WTC11 (cell line): ENCODE measurements at regions not wholly inside any gene's neighbourhood (a gene's known extent, or its start where the extent isn't known, plus 50 kb on each side); places are given as distances from the start of the nearest gene placed in this dataset.

Source experiments
- ATAC-seq: fragments of 200-7000 bp; cut with Tn5 transposase; 2 replicates; pipeline ENCODE4 v1.10.0; 2021; ENCODE audit warnings: mild to moderate bottlenecking, moderate library complexity
- CTCF ChIA-PET: fragments of 300-600 bp; sonication (Branson Sonifier 250); formaldehyde crosslinking; loops from one replicate; lab custom pipeline; 2021; ENCODE audit warnings: antibody characterized with exemption; lab: Charles Lee
- POLR2A ChIA-PET: fragments of 350-600 bp; sonication (Branson Sonifier 250); formaldehyde crosslinking; loops from one replicate; lab custom pipeline; 2021; ENCODE audit warnings: antibody characterized with exemption; lab: Charles Lee
- DNase-seq: peaks from one replicate; pipeline ENCODE4 v3.0.0; 2021; ENCODE audit warnings: low spot score
- H3K27ac Mint-ChIP-seq: 2 replicates; pipeline ENCODE4 v1.8.0; 2021; ENCODE audit warnings: mixed read lengths
- H3K27me3 Mint-ChIP-seq: 2 replicates; pipeline ENCODE4 v1.8.0; 2021; ENCODE audit warnings: low read depth, mild to moderate bottlenecking, moderate library complexity, mixed read lengths
- H3K36me3 Mint-ChIP-seq: 2 replicates; pipeline ENCODE4 v1.8.0; 2021; ENCODE audit warnings: mixed read lengths
- H3K4me1 Mint-ChIP-seq: 2 replicates; pipeline ENCODE4 v1.8.0; 2022; ENCODE audit warnings: mixed read lengths
- H3K4me3 Mint-ChIP-seq: 2 replicates; pipeline ENCODE4 v1.8.0; 2021; ENCODE audit warnings: mild to moderate bottlenecking, moderate library complexity, mixed read lengths
- H3K9me3 Mint-ChIP-seq: 2 replicates; pipeline ENCODE4 v1.8.0; 2021; ENCODE audit warnings: mixed read lengths
- ETV6 ChIP-seq: sonication (generic); formaldehyde crosslinking; IDR thresholded peaks from 2 replicates; pipeline ENCODE4 v1.8.1; 2022; ENCODE audit warnings: mild to moderate bottlenecking, missing genetic modification reagents
- PRRX2 ChIP-seq: fragments of 250-450 bp; sonication (Bioruptor Pico); IDR thresholded peaks from 2 replicates; pipeline ENCODE4 v1.8.0; 2021; ENCODE audit warnings: mild to moderate bottlenecking
- RELA ChIP-seq: sonication (generic); formaldehyde crosslinking; IDR thresholded peaks from 2 replicates; pipeline ENCODE4 v1.8.1; 2022; ENCODE audit warnings: missing genetic modification reagents, mild to moderate bottlenecking, borderline replicate concordance
- SP1 ChIP-seq: sonication (generic); formaldehyde crosslinking; conservative IDR thresholded peaks from 2 replicates; pipeline ENCODE4 v1.8.1; 2022; ENCODE audit warnings: missing genetic modification reagents
- TEAD1 ChIP-seq: sonication (generic); formaldehyde crosslinking; IDR thresholded peaks from 2 replicates; pipeline ENCODE4 v1.8.0; 2022; ENCODE audit warnings: mild to moderate bottlenecking, missing genetic modification reagents
- ZNF317 ChIP-seq: sonication (generic); formaldehyde crosslinking; IDR thresholded peaks from 2 replicates; pipeline ENCODE4 v1.8.1; 2023; ENCODE audit warnings: low read depth, mild to moderate bottlenecking, moderate library complexity, missing genetic modification reagents, borderline replicate concordance
- ZNF396 ChIP-seq: fragments of 250-450 bp; sonication (Bioruptor Pico); IDR thresholded peaks from 2 replicates; pipeline ENCODE4 v1.8.0; 2021; ENCODE audit warnings: mild to moderate bottlenecking, moderate library complexity, borderline replicate concordance
- TF ChIP-seq, protein P1 (sequence below): sonication (generic); formaldehyde crosslinking; IDR thresholded peaks from 2 replicates; pipeline ENCODE4 v1.8.0; 2023; ENCODE audit warnings: mild to moderate bottlenecking, missing genetic modification reagents
- TF ChIP-seq, protein P2 (sequence below): sonication (generic); formaldehyde crosslinking; IDR thresholded peaks from 2 replicates; pipeline ENCODE4 v1.8.1; 2022; ENCODE audit warnings: mild to moderate bottlenecking, missing genetic modification reagents, moderate library complexity, borderline replicate concordance
- TF ChIP-seq, protein P3 (sequence below): fragments of 250-450 bp; sonication (Bioruptor Pico); IDR thresholded peaks from 2 replicates; pipeline ENCODE4 v2.1.2; 2022; ENCODE audit warnings: mild to moderate bottlenecking, moderate library complexity
- TF ChIP-seq, protein P4 (sequence below): sonication (generic); formaldehyde crosslinking; IDR thresholded peaks from 2 replicates; pipeline ENCODE4 v1.8.1; 2022; ENCODE audit warnings: missing genetic modification reagents, borderline replicate concordance
- TF ChIP-seq, protein P5 (sequence below): sonication (generic); formaldehyde crosslinking; conservative IDR thresholded peaks from 2 replicates; pipeline ENCODE4 v1.8.1; 2022; ENCODE audit warnings: mild to moderate bottlenecking, missing genetic modification reagents
- TF ChIP-seq, protein P6 (sequence below): sonication (generic); formaldehyde crosslinking; IDR thresholded peaks from 2 replicates; pipeline ENCODE4 v1.8.1; 2023; ENCODE audit warnings: mild to moderate bottlenecking, missing genetic modification reagents, moderate library complexity
- TF ChIP-seq, protein P7 (sequence below): sonication (generic); formaldehyde crosslinking; conservative IDR thresholded peaks from 2 replicates; pipeline ENCODE4 v1.8.1; 2023; ENCODE audit warnings: mild to moderate bottlenecking, low read depth, missing genetic modification reagents, moderate library complexity
- TF ChIP-seq, protein P8 (sequence below): sonication (generic); formaldehyde crosslinking; IDR thresholded peaks from 2 replicates; pipeline ENCODE4 v1.8.1; 2023; ENCODE audit warnings: mild to moderate bottlenecking, missing genetic modification reagents
- TF ChIP-seq, protein P9 (sequence below): sonication (generic); formaldehyde crosslinking; IDR thresholded peaks from 2 replicates; pipeline ENCODE4 v1.8.1; 2023; ENCODE audit warnings: mild to moderate bottlenecking, missing genetic modification reagents, borderline replicate concordance

DNA sequence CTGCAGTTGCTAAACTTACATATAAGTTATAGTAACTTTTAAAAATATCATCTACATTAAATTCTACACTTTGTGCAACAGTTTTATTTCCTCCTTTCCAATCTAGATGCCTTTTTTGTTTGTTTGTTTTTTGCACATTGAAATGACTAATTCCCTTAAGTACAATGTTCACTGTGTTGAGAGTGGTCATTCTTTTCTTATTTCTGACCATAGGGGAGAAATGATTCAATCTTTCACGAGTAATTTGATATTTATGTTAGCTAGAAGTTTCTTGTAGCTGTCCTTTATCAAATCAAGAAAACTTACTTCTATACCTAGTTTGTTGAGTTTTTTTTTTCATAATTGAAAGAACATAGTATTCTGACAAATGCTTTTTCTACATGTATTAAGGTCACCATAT is 85.0 kb upstream of the CBLB start:
- ChIA-PET POLR2A (no interaction called here), CTCF (no interaction called here)
- DNase-seq (no peak), ATAC-seq (no peak)
- no peaks in the 10 kb centered on the region for H3K36me3 Mint-ChIP-seq
- H3K9me3 Mint-ChIP-seq = peaks cover 3% of the 10 kb centered on the region; the same call in 1 of the 2 replicates
- H3K4me3 Mint-ChIP-seq = no peak overlapping the region
- no peaks in the 10 kb centered on the region for H3K27me3 Mint-ChIP-seq
- H3K27ac Mint-ChIP-seq = no peak overlapping the region
- no peaks in the 10 kb centered on the region for H3K4me1 Mint-ChIP-seq
- TF ChIP-seq RELA (CRISPR knock-in tag) = no peak
- TF ChIP-seq, protein P1, sequence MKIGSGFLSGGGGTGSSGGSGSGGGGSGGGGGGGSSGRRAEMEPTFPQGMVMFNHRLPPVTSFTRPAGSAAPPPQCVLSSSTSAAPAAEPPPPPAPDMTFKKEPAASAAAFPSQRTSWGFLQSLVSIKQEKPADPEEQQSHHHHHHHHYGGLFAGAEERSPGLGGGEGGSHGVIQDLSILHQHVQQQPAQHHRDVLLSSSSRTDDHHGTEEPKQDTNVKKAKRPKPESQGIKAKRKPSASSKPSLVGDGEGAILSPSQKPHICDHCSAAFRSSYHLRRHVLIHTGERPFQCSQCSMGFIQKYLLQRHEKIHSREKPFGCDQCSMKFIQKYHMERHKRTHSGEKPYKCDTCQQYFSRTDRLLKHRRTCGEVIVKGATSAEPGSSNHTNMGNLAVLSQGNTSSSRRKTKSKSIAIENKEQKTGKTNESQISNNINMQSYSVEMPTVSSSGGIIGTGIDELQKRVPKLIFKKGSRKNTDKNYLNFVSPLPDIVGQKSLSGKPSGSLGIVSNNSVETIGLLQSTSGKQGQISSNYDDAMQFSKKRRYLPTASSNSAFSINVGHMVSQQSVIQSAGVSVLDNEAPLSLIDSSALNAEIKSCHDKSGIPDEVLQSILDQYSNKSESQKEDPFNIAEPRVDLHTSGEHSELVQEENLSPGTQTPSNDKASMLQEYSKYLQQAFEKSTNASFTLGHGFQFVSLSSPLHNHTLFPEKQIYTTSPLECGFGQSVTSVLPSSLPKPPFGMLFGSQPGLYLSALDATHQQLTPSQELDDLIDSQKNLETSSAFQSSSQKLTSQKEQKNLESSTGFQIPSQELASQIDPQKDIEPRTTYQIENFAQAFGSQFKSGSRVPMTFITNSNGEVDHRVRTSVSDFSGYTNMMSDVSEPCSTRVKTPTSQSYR = no peak
- TF ChIP-seq, all 79 proteins: peak for 0

DNA sequence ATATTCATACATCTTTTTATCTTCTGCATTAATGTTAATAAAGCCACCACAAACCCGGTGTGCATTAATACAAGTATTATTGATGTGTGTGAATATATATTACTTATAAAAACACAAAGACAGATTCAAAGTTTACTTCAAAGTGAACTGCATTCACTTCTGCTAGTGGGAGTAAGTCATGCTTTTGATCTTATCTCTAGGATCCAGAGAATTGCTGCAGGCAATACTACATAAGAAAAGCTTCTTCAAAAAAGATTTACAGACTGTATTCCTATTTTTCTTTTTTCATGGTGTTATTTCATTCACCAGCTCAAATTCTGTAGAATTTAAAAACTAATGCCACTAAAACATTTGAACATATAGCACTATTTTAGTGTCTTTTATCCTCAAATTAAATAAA is 87.5 kb upstream of the CBLB start:
- Mint-ChIP-seq H3K27ac (no peak overlapping the region), H3K27me3 (no peaks in the 10 kb centered on the region), H3K4me1 (0 out of 2 replicates have a peak, but pooled peaks cover under 1% of the 10 kb centered on the region), H3K4me3 (no peak overlapping the region), H3K36me3 (no peaks in the 10 kb centered on the region), H3K9me3 (peaks cover 3% of the 10 kb centered on the region; the same call in 1 of the 2 replicates)
- POLR2A ChIA-PET = no interaction called here
- CTCF ChIA-PET = no interaction called here
- TF ChIP-seq, protein P2, sequence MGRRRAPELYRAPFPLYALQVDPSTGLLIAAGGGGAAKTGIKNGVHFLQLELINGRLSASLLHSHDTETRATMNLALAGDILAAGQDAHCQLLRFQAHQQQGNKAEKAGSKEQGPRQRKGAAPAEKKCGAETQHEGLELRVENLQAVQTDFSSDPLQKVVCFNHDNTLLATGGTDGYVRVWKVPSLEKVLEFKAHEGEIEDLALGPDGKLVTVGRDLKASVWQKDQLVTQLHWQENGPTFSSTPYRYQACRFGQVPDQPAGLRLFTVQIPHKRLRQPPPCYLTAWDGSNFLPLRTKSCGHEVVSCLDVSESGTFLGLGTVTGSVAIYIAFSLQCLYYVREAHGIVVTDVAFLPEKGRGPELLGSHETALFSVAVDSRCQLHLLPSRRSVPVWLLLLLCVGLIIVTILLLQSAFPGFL (CRISPR knock-in tag) = no peak
- TF ChIP-seq SP1 (no peak), ETV6 (no peak), TEAD1 (CRISPR knock-in tag) (no peak), ZNF317 (CRISPR knock-in tag) (no peak), ZNF396 (CRISPR knock-in tag) (no peak), PRRX2 (no peak)
- TF ChIP-seq, protein P3, sequence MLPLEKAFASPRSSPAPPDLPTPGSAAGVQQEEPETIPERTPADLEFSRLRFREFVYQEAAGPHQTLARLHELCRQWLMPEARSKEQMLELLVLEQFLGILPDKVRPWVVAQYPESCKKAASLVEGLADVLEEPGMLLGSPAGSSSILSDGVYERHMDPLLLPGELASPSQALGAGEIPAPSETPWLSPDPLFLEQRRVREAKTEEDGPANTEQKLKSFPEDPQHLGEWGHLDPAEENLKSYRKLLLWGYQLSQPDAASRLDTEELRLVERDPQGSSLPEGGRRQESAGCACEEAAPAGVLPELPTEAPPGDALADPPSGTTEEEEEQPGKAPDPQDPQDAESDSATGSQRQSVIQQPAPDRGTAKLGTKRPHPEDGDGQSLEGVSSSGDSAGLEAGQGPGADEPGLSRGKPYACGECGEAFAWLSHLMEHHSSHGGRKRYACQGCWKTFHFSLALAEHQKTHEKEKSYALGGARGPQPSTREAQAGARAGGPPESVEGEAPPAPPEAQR (CRISPR knock-in tag) = no peak
- TF ChIP-seq, protein P4, sequence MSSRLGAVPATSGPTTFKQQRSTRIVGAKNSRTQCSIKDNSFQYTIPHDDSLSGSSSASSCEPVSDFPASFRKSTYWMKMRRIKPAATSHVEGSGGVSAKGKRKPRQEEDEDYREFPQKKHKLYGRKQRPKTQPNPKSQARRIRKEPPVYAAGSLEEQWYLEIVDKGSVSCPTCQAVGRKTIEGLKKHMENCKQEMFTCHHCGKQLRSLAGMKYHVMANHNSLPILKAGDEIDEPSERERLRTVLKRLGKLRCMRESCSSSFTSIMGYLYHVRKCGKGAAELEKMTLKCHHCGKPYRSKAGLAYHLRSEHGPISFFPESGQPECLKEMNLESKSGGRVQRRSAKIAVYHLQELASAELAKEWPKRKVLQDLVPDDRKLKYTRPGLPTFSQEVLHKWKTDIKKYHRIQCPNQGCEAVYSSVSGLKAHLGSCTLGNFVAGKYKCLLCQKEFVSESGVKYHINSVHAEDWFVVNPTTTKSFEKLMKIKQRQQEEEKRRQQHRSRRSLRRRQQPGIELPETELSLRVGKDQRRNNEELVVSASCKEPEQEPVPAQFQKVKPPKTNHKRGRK = no peak
- TF ChIP-seq, protein P5, sequence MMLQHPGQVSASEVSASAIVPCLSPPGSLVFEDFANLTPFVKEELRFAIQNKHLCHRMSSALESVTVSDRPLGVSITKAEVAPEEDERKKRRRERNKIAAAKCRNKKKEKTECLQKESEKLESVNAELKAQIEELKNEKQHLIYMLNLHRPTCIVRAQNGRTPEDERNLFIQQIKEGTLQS (CRISPR knock-in tag) = no peak
- TF ChIP-seq, protein P6, sequence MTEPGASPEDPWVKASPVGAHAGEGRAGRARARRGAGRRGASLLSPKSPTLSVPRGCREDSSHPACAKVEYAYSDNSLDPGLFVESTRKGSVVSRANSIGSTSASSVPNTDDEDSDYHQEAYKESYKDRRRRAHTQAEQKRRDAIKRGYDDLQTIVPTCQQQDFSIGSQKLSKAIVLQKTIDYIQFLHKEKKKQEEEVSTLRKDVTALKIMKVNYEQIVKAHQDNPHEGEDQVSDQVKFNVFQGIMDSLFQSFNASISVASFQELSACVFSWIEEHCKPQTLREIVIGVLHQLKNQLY (CRISPR knock-in tag) = no peak
- TF ChIP-seq, protein P7, sequence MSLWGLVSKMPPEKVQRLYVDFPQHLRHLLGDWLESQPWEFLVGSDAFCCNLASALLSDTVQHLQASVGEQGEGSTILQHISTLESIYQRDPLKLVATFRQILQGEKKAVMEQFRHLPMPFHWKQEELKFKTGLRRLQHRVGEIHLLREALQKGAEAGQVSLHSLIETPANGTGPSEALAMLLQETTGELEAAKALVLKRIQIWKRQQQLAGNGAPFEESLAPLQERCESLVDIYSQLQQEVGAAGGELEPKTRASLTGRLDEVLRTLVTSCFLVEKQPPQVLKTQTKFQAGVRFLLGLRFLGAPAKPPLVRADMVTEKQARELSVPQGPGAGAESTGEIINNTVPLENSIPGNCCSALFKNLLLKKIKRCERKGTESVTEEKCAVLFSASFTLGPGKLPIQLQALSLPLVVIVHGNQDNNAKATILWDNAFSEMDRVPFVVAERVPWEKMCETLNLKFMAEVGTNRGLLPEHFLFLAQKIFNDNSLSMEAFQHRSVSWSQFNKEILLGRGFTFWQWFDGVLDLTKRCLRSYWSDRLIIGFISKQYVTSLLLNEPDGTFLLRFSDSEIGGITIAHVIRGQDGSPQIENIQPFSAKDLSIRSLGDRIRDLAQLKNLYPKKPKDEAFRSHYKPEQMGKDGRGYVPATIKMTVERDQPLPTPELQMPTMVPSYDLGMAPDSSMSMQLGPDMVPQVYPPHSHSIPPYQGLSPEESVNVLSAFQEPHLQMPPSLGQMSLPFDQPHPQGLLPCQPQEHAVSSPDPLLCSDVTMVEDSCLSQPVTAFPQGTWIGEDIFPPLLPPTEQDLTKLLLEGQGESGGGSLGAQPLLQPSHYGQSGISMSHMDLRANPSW = no peak
- TF ChIP-seq, protein P8, sequence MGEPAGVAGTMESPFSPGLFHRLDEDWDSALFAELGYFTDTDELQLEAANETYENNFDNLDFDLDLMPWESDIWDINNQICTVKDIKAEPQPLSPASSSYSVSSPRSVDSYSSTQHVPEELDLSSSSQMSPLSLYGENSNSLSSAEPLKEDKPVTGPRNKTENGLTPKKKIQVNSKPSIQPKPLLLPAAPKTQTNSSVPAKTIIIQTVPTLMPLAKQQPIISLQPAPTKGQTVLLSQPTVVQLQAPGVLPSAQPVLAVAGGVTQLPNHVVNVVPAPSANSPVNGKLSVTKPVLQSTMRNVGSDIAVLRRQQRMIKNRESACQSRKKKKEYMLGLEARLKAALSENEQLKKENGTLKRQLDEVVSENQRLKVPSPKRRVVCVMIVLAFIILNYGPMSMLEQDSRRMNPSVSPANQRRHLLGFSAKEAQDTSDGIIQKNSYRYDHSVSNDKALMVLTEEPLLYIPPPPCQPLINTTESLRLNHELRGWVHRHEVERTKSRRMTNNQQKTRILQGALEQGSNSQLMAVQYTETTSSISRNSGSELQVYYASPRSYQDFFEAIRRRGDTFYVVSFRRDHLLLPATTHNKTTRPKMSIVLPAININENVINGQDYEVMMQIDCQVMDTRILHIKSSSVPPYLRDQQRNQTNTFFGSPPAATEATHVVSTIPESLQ (CRISPR knock-in tag) = no peak
- TF ChIP-seq, protein P9, sequence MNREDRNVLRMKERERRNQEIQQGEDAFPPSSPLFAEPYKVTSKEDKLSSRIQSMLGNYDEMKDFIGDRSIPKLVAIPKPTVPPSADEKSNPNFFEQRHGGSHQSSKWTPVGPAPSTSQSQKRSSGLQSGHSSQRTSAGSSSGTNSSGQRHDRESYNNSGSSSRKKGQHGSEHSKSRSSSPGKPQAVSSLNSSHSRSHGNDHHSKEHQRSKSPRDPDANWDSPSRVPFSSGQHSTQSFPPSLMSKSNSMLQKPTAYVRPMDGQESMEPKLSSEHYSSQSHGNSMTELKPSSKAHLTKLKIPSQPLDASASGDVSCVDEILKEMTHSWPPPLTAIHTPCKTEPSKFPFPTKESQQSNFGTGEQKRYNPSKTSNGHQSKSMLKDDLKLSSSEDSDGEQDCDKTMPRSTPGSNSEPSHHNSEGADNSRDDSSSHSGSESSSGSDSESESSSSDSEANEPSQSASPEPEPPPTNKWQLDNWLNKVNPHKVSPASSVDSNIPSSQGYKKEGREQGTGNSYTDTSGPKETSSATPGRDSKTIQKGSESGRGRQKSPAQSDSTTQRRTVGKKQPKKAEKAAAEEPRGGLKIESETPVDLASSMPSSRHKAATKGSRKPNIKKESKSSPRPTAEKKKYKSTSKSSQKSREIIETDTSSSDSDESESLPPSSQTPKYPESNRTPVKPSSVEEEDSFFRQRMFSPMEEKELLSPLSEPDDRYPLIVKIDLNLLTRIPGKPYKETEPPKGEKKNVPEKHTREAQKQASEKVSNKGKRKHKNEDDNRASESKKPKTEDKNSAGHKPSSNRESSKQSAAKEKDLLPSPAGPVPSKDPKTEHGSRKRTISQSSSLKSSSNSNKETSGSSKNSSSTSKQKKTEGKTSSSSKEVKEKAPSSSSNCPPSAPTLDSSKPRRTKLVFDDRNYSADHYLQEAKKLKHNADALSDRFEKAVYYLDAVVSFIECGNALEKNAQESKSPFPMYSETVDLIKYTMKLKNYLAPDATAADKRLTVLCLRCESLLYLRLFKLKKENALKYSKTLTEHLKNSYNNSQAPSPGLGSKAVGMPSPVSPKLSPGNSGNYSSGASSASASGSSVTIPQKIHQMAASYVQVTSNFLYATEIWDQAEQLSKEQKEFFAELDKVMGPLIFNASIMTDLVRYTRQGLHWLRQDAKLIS (CRISPR knock-in tag) = no peak
- ATAC-seq (no peak), DNase-seq (no peak)
